ENCODE measurements at regions not wholly inside any gene's neighbourhood (a gene's known extent, or its start where the extent isn't known, plus 50 kb on each side); places are given as distances from the start of the nearest gene placed in this dataset.

DNA sequence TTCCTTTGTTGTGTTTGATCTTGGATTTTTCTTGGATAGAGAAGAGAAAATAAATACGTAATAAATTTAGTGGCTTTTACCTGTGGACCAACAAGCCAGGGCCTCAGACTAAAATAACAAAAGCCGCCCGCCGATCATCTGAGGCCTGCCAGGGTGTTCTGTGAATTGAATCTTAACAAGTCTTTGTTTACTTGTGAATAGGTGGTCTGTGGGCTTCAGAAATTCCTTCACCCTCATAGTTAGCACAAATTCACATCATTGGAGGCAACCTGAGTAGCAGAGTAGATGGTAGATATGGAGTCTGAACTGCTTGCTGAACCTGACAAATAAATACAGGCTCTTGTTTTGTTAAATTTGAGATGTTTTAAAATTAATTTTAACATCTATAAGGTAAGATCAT is 176.3 kb upstream of the MTNR1B start:
- WGBS, 2 donors, result 92 to 95% methylated on average over 4 of the region's 4 CpGs
- TF ChIP-seq, protein P1, sequence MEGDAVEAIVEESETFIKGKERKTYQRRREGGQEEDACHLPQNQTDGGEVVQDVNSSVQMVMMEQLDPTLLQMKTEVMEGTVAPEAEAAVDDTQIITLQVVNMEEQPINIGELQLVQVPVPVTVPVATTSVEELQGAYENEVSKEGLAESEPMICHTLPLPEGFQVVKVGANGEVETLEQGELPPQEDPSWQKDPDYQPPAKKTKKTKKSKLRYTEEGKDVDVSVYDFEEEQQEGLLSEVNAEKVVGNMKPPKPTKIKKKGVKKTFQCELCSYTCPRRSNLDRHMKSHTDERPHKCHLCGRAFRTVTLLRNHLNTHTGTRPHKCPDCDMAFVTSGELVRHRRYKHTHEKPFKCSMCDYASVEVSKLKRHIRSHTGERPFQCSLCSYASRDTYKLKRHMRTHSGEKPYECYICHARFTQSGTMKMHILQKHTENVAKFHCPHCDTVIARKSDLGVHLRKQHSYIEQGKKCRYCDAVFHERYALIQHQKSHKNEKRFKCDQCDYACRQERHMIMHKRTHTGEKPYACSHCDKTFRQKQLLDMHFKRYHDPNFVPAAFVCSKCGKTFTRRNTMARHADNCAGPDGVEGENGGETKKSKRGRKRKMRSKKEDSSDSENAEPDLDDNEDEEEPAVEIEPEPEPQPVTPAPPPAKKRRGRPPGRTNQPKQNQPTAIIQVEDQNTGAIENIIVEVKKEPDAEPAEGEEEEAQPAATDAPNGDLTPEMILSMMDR (IDR thresholded peaks at IDR 0.05; ENCODE audit: control extremely low read depth, extremely low read depth), result no peak
- Histone ChIP-seq H3K4me1 (ENCODE audit: control insufficient read depth in 5 of 5, insufficient read depth in 5 of 5, low read length in 5 of 5) (peaks cover 0 to 4% (median 0%) of the 10 kb centered on the region in 5 donors), H3K27ac (ENCODE audit: low read depth in 1 of 2, low read length in 1 of 2) (no peak overlapping the region), H3K27me3 (ENCODE audit: control insufficient read depth in 3 of 3, insufficient read depth in 3 of 3, low read length in 2 of 3) (no peaks in the 10 kb centered on the region), H3K9ac (ENCODE audit: insufficient read depth in 1 of 2, low read length in 2 of 2) (no peak overlapping the region), H3K36me3 (ENCODE audit: control insufficient read depth in 4 of 4, insufficient read depth in 4 of 4, low read length in 4 of 4) (peaks cover 0 to 42% (median 18%) of the 10 kb centered on the region in 4 donors), H3K4me3 (no peak overlapping the region), H3K9me3 (ENCODE audit: control insufficient read depth in 4 of 4, insufficient read depth in 3 of 4, low read length in 3 of 4) (no peaks in the 10 kb centered on the region)
- no peak for ATAC-seq (ENCODE audit: insufficient read depth, low FRiP score)
- no peak for DNase-seq

DNA sequence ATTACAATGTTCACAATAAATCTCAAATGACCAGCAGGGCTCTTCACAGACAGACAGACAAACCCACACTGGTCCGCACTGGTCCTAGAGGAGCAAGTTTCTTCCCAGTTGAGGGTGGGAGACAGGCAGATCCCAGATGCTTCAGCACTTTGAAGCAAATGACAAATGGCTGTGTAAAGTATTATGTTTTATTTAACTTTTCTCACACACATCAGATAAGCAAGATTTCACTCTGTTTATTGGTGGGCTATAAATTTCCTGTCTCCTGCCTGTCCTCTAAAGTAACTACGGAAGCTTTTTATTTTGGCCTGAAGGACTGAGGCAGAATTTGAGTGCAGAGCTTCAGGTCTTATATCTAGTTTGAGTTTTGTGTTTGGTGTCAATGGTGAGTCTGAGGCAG is 174.7 kb upstream of the MTNR1B start:
- Histone ChIP-seq H3K27ac (ENCODE audit: low read depth in 1 of 2, low read length in 1 of 2) (no peak overlapping the region), H3K4me1 (ENCODE audit: control insufficient read depth in 5 of 5, insufficient read depth in 5 of 5, low read length in 5 of 5) (peaks cover 0 to 4% (median 0%) of the 10 kb centered on the region in 5 donors), H3K9ac (ENCODE audit: insufficient read depth in 1 of 2, low read length in 2 of 2) (no peak overlapping the region), H3K4me3 (no peak overlapping the region), H3K9me3 (ENCODE audit: control insufficient read depth in 4 of 4, insufficient read depth in 3 of 4, low read length in 3 of 4) (peaks cover 0 to 3% (median 0%) of the 10 kb centered on the region in 4 donors), H3K27me3 (ENCODE audit: control insufficient read depth in 3 of 3, insufficient read depth in 3 of 3, low read length in 2 of 3) (no peaks in the 10 kb centered on the region), H3K36me3 (ENCODE audit: control insufficient read depth in 4 of 4, insufficient read depth in 4 of 4, low read length in 4 of 4) (peaks cover 0 to 55% (median 25%) of the 10 kb centered on the region in 4 donors)
- WGBS, 2 donors, result 73 to 78% methylated on average over 2 of the region's 2 CpGs
- DNase-seq (no peak), ATAC-seq (ENCODE audit: insufficient read depth, low FRiP score) (no peak)
- TF ChIP-seq, protein P1 (IDR thresholded peaks at IDR 0.05; ENCODE audit: control extremely low read depth, extremely low read depth), result no peak

DNA sequence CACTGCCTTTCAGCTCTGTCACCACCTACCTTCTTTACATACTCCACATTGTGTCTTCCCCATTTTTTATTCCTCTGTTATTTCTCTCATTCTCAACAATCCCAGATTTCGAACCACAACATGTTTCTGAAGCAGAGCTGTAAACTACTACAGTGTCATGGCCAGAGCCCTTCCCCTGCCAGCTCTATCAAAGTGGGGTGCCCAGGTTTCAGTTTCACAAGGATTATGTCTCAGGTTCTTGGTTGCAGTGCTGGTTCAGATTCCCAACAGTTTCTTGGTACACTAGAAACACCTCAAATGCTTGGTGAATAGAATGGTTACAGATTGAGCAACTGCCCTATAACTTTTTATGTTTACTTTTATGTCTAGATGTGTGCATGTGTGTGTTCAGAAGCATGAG is 172.7 kb upstream of the MTNR1B start:
- ATAC-seq (ENCODE audit: insufficient read depth, low FRiP score) (no peak), DNase-seq (no peak)
- Histone ChIP-seq H3K36me3 (ENCODE audit: control insufficient read depth in 4 of 4, insufficient read depth in 4 of 4, low read length in 4 of 4) (peaks cover 0 to 53% (median 23%) of the 10 kb centered on the region in 4 donors), H3K9me3 (ENCODE audit: control insufficient read depth in 4 of 4, insufficient read depth in 3 of 4, low read length in 3 of 4) (peaks cover 0 to 5% (median 0%) of the 10 kb centered on the region in 4 donors), H3K27ac (ENCODE audit: low read depth in 1 of 2, low read length in 1 of 2) (no peak overlapping the region), H3K4me3 (no peak overlapping the region), H3K4me1 (ENCODE audit: control insufficient read depth in 5 of 5, insufficient read depth in 5 of 5, low read length in 5 of 5) (peaks cover 0 to 4% (median 0%) of the 10 kb centered on the region in 5 donors), H3K9ac (ENCODE audit: insufficient read depth in 1 of 2, low read length in 2 of 2) (no peak overlapping the region), H3K27me3 (ENCODE audit: control insufficient read depth in 3 of 3, insufficient read depth in 3 of 3, low read length in 2 of 3) (no peaks in the 10 kb centered on the region)
- 87 to 93% methylated on average over 1 of the region's 1 CpG for WGBS, 2 donors
- TF ChIP-seq, protein P1 (IDR thresholded peaks at IDR 0.05; ENCODE audit: control extremely low read depth, extremely low read depth), result no peak

DNA sequence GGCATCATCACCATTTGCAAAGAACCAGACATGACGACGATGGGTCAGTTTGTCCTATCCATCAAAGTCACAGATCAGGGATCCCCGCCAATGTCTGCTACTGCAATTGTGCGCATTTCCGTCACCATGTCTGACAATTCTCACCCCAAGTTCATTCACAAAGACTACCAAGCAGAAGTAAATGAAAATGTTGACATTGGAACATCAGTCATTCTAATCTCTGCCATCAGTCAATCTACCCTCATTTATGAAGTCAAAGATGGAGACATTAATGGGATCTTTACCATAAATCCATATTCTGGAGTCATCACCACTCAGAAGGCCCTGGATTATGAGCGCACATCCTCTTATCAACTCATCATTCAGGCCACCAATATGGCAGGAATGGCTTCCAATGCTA is 171.6 kb upstream of the MTNR1B start:
- ATAC-seq (ENCODE audit: insufficient read depth, low FRiP score) (no peak), DNase-seq (no peak)
- Histone ChIP-seq H3K4me3 (no peak overlapping the region), H3K27ac (ENCODE audit: low read depth in 1 of 2, low read length in 1 of 2) (no peak overlapping the region), H3K36me3 (ENCODE audit: control insufficient read depth in 4 of 4, insufficient read depth in 4 of 4, low read length in 4 of 4) (peaks cover 0 to 49% (median 20%) of the 10 kb centered on the region in 4 donors), H3K9ac (ENCODE audit: insufficient read depth in 1 of 2, low read length in 2 of 2) (no peak overlapping the region), H3K27me3 (ENCODE audit: control insufficient read depth in 3 of 3, insufficient read depth in 3 of 3, low read length in 2 of 3) (no peaks in the 10 kb centered on the region), H3K9me3 (ENCODE audit: control insufficient read depth in 4 of 4, insufficient read depth in 3 of 4, low read length in 3 of 4) (peaks cover 0 to 5% (median 0%) of the 10 kb centered on the region in 4 donors), H3K4me1 (ENCODE audit: control insufficient read depth in 5 of 5, insufficient read depth in 5 of 5, low read length in 5 of 5) (peaks cover 0 to 4% (median 0%) of the 10 kb centered on the region in 5 donors)
- WGBS, 2 donors, result 97% methylated on average over 6 of the region's 6 CpGs
- TF ChIP-seq, protein P1 (IDR thresholded peaks at IDR 0.05; ENCODE audit: control extremely low read depth, extremely low read depth), result no peak

All from lung (tissue), 11 donors.